Cardiac muscle cell (in vitro differentiated cells and primary cell): ENCODE measurements at regions not wholly inside any gene's neighbourhood (a gene's known extent, or its start where the extent isn't known, plus 50 kb on each side); places are given as distances from the start of the nearest gene placed in this dataset.

Experiments
- DNase-seq, 2 donors: peaks; one replicate each; pipeline versions ENCODE4 v3.0.0 to v3.0.0-alpha.2; 2010 to 2017; ENCODE audit warnings: low read depth in 1 of 2, low spot score in 1 of 2
- H3K27ac ChIP-seq: fragments of 200-600 bp; sonication (generic); 2 replicates; pipeline ENCODE4 v1.5.1; 2016
- H3K27me3 ChIP-seq: fragments of 200-600 bp; sonication (generic); 2 replicates; pipeline ENCODE4 v1.6.0; 2016; ENCODE audit warnings: control low read depth
- H3K36me3 ChIP-seq: fragments of 200-600 bp; sonication (generic); 2 replicates; pipeline ENCODE4 v1.5.1; 2016; ENCODE audit warnings: control low read depth
- H3K4me1 ChIP-seq: fragments of 200-600 bp; sonication (generic); 2 replicates; pipeline ENCODE4 v1.8.1; 2017; ENCODE audit warnings: low read depth, mild to moderate bottlenecking, mixed run types
- H3K4me3 ChIP-seq: fragments of 200-600 bp; sonication (generic); 2 replicates; pipeline ENCODE4 v1.5.1; 2016; ENCODE audit warnings: mild to moderate bottlenecking
- H3K9me3 ChIP-seq: fragments of 200-600 bp; sonication (generic); 2 replicates; pipeline ENCODE4 v1.5.1; 2017; ENCODE audit warnings: low read depth, mild to moderate bottlenecking, control low read depth
- TF ChIP-seq, protein P1 (sequence below): IDR thresholded peaks from 2 replicates; pipeline ENCODE4 v1.5.1; 2012; ENCODE audit warnings: low read depth, mild to moderate bottlenecking, low read length

DNA sequence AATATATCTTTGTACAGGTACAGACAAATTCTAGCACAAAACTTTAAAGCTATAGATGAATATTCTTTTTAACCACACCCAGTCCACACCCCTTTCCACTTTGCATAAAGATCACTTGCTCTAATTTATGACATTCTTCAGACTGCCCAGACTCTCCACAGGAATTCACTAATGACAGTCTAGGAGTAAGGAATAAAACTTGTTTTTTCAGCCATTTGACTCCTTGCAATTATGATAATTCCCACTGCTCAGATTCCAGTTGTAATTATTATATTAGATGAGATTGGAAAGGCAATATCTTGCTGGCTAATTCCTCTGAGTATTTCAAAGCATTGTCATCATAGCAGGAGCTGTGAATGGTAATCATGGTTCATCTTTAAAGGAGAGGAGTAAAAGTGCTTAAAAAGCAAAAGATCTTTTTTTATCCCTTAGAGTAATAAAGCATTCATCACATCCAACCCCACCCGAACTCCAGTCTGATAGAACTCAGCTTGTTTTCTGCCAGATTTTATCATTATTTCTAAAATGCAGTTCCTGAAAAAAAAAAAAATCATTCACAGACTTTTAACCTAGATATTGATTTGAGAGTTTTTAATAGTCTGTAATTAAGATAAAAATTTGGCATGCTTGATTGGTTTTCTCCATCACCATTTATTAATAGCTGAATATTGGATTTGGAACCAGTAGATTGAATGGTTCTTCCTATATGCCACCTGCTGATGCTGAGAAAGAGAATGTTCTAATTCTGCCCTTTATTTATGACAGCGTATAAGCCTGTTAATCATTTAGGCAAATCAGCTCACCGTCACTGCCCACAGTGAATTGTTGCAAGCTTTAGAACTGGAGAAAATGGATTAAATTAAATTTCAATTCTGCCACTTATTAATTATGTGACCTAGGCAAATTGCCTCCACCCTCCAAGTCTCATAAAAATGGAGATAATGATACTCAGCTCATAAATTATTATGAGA, 93.9 kb upstream of the RASSF8 start:
- TF ChIP-seq, protein P1, sequence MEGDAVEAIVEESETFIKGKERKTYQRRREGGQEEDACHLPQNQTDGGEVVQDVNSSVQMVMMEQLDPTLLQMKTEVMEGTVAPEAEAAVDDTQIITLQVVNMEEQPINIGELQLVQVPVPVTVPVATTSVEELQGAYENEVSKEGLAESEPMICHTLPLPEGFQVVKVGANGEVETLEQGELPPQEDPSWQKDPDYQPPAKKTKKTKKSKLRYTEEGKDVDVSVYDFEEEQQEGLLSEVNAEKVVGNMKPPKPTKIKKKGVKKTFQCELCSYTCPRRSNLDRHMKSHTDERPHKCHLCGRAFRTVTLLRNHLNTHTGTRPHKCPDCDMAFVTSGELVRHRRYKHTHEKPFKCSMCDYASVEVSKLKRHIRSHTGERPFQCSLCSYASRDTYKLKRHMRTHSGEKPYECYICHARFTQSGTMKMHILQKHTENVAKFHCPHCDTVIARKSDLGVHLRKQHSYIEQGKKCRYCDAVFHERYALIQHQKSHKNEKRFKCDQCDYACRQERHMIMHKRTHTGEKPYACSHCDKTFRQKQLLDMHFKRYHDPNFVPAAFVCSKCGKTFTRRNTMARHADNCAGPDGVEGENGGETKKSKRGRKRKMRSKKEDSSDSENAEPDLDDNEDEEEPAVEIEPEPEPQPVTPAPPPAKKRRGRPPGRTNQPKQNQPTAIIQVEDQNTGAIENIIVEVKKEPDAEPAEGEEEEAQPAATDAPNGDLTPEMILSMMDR, result no peak
- no peak overlapping the region for H3K4me3 ChIP-seq
- no peaks in the 10 kb centered on the region for H3K27me3 ChIP-seq
- no peaks in the 10 kb centered on the region for H3K36me3 ChIP-seq
- H3K27ac ChIP-seq, result no peak overlapping the region
- H3K9me3 ChIP-seq, result no peaks in the 10 kb centered on the region
- H3K4me1 ChIP-seq, result no peaks in the 10 kb centered on the region
- no peak for DNase-seq

DNA sequence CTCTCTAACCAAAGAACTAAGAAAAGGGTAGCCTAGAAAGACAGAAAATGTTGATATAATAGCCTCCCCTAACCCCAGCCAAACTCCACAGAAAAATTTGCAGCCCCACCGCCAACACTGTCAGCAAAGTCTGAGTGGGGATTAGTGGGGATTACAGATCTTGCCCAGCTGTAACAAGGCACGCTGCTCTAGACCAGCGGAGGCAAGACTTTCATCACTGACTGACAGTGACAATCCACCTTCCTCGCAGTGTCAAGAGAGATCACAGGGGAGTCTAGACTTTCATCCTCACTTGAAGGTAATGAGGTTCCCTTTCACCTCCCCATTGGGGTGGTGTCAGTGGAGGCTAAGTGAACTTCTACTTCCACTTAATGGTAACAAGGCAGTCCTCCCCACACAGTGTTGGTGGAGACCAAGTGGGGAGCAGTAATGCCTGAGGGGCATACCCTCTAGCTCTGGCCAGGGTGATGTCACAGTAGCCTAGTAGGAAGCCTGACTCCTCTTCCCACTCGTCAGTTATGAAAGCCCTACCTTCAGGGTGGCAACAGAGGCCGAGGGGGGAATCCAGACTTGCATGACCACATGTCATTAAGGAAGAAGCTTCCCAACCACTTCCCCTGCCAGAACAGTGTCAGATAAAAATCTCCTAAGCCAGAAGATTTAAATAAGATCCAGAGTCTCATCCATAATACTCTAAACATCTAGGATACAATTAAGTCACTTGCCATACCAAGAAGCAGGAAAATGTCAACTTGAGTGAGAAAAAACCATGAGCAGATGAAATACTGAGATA, 91.7 kb upstream of the RASSF8 start:
- no peaks in the 10 kb centered on the region for H3K4me1 ChIP-seq
- H3K4me3 ChIP-seq, result no peak overlapping the region
- H3K36me3 ChIP-seq, result no peaks in the 10 kb centered on the region
- TF ChIP-seq, protein P1, result no peak
- no peak overlapping the region for H3K27ac ChIP-seq
- H3K9me3 ChIP-seq, result no peaks in the 10 kb centered on the region
- no peak for DNase-seq
- no peaks in the 10 kb centered on the region for H3K27me3 ChIP-seq

DNA sequence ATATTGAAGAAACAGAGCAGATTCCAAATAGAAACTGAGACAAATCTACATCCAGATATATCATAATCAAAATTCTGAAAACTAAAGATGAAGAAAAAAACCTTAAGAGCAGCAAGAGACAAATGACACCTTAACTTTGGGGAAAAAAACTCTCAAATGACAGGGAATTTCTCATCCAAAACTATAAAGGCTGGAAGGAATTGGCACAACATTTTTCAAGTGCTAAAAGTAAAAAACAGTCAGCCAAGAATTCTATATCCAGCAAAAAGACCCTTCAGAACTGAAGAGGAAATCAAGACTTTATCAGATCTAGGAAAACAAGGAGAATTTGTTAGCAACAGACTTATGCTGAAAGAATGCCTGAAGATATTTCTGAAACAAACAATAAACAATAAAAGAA, 90.3 kb upstream of the RASSF8 start:
- Histone ChIP-seq H3K9me3 (no peaks in the 10 kb centered on the region), H3K27ac (no peak overlapping the region), H3K4me1 (no peaks in the 10 kb centered on the region), H3K27me3 (no peaks in the 10 kb centered on the region), H3K36me3 (no peaks in the 10 kb centered on the region), H3K4me3 (no peak overlapping the region)
- TF ChIP-seq, protein P1, result no peak
- no peak for DNase-seq

DNA sequence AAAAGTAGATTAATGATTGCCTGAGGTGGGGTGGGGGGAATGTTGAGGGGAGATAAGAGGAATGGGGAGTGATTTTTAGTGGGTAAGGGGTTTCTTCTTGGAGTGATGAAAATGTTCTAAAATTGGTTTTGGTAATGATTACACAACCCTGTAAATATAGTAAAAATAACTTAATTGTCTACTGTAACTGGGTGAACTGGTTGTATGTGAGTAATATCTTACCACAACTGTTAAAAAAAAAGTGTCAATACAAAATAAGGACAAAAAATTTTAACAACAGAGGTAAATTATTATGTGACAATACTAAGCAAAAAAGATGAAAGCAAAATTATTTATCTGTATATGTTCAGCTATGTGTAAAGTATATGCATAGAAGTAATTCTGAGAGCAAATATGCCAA, 86.3 kb upstream of the RASSF8 start:
- Histone ChIP-seq H3K36me3 (no peaks in the 10 kb centered on the region), H3K9me3 (no peaks in the 10 kb centered on the region), H3K4me1 (peaks cover 18% of the 10 kb centered on the region), H3K27ac (no peak overlapping the region), H3K27me3 (no peaks in the 10 kb centered on the region), H3K4me3 (no peak overlapping the region)
- TF ChIP-seq, protein P1, result no peak
- DNase-seq, result no peak

DNA sequence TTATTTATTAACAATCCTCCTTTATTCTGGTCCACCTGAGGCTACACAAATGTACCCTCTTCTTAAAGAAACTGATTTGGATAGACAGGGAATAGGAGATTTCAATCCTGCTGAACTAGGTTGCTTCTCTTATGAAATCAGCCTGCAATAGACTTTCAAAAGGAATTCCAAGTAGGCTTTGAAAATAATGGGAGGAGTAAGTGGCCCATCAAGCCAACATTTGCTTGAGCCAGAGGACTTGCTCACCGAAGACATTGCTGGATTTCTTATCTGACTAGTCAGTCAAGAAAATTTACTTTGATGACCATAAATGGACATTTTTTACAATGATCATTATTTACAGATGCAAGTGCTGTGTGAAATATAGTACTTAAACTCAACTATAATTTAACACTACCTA, 82.8 kb upstream of the RASSF8 start:
- no peaks in the 10 kb centered on the region for H3K36me3 ChIP-seq
- TF ChIP-seq, protein P1, result no peak
- H3K4me3 ChIP-seq, result no peak overlapping the region
- H3K27me3 ChIP-seq, result no peaks in the 10 kb centered on the region
- peak in 1 of 2 donors; percentile 44 for DNase-seq
- no peak overlapping the region for H3K27ac ChIP-seq
- H3K4me1 ChIP-seq, result peaks cover 18% of the 10 kb centered on the region
- H3K9me3 ChIP-seq, result no peaks in the 10 kb centered on the region
